ENCODE measurements at regions not wholly inside any gene's neighbourhood (a gene's known extent, or its start where the extent isn't known, plus 50 kb on each side); places are given as distances from the start of the nearest gene placed in this dataset.
A peak's percentile ranks its signal among the peaks of the same experiment; 100 is the strongest.

- Histone ChIP-seq H3K4me3 (no peak overlapping the region), H3K4me1 (ENCODE audit: insufficient read depth) (no peaks in the 10 kb centered on the region), H3K36me3 (no peaks in the 10 kb centered on the region), H3K27ac (no peak overlapping the region), H3K9me3 (no peaks in the 10 kb centered on the region), H3K27me3 (no peaks in the 10 kb centered on the region)
- WGBS, 3 donors, result 62 to 75% (median 64%) methylated on average over 24 to 28 of the region's 28 CpGs
- intact Hi-C loops (cut with DNase I), result no loop called here
- peak in 1 of 5 donors; percentile 27 for DNase-seq
- TF ChIP-seq EP300 (IDR thresholded peaks at IDR 0.05), result no peak
- TF ChIP-seq, protein P1, sequence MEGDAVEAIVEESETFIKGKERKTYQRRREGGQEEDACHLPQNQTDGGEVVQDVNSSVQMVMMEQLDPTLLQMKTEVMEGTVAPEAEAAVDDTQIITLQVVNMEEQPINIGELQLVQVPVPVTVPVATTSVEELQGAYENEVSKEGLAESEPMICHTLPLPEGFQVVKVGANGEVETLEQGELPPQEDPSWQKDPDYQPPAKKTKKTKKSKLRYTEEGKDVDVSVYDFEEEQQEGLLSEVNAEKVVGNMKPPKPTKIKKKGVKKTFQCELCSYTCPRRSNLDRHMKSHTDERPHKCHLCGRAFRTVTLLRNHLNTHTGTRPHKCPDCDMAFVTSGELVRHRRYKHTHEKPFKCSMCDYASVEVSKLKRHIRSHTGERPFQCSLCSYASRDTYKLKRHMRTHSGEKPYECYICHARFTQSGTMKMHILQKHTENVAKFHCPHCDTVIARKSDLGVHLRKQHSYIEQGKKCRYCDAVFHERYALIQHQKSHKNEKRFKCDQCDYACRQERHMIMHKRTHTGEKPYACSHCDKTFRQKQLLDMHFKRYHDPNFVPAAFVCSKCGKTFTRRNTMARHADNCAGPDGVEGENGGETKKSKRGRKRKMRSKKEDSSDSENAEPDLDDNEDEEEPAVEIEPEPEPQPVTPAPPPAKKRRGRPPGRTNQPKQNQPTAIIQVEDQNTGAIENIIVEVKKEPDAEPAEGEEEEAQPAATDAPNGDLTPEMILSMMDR (IDR thresholded peaks at IDR 0.05), result no peak
- TF ChIP-seq POLR2A (IDR thresholded peaks at IDR 0.05), result no peak
These were observed 521.5 kb downstream of the BCOR start for GRCh38 chrX:39576041-39576872.

DNA sequence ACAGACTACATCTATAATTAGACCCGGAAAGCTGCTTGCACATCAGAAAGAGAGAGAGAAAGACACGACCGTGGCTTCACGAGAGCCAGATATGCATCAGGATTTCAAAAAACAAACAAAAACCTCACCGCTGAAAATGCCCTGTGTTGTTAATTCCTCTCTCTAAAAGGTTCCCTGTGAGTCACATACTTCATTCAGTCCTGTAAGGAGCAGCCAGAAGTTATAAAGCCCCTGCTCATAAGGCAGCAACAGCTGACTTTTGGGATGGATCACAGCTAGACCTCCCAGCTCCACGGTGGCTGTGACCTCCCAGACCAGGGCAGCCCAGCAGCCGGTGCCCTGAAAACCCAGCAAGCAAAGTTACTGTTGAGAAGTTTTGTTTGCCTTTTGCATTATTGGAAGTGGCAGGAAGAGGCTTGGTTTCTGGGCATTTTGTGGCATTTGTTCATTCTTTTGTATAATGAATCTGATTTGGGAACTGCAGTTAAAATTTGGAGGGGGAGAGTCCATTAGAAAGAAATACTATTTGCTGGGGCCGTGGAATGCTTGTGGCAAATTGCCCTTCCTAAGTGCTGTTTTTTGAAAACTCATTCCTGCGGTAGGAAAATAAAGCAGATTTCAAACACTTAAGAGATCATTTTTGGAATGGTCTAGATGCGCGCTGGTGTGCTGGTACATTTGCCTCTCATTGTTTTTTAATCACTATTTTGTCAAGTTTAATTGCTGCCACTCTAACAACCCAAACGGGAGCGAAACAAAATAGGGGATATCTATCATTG lies 520.4 kb downstream of the BCOR start:
- DNase-seq, result no peak
- 43 to 53% (median 47%) methylated on average over 13 of the region's 13 CpGs for WGBS, 3 donors
- intact Hi-C loops (cut with DNase I), result no loop called here

DNA sequence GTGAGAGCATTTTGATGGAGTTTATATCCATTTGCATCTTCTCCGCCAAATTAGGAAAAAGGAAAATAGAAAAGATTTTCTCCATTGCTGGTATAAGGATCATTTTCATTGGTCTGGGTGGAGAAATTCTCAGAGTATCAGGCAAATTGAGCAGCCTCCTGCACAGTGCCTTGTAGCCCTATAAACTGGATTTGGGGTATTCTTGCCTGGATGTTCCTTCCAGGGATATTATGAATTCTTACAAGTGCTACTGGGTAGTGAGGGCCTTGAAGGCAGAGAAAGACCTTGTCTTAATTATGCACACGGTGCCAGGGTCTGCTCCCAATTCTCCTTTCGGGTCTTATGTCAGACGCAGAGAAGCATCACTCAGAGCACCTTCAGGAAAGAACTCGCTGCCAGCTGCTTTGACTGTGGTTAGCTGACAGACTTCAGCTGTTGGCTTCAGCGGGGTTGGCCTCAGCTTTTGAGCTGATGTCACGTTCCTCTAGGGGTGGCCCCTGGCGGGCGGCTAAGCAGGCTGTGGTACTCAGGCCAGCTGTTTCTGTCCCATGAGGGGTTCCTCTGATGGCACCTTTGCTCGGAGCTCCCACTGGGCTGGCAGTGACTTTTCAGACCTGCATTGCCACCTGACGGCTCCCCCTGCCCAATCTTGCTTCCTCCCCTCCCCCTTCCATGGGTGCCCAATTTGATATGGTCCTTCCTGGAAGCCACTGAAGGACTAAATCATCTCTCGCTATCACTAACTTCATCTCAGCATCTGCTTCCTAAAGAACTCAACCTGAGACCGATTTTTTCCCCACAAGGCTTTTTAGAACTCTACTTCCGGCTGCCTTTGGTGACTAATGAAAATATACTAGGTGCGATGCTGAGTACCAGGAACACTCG lies 519.5 kb downstream of the BCOR start:
- H3K4me1 ChIP-seq (ENCODE audit: insufficient read depth), result no peaks in the 10 kb centered on the region
- 47 to 58% (median 56%) methylated on average over 16 of the region's 16 CpGs for WGBS, 3 donors
- no peaks in the 10 kb centered on the region for H3K27me3 ChIP-seq

More for the DNA sequence above, 520.4 kb downstream of the BCOR start:
- Histone ChIP-seq H3K4me1 (ENCODE audit: insufficient read depth) (no peaks in the 10 kb centered on the region), H3K27ac (peak overlapping the region in 1 of 2 donors; percentile 38), H3K4me3 (no peak overlapping the region), H3K9me3 (no peaks in the 10 kb centered on the region), H3K27me3 (no peaks in the 10 kb centered on the region), H3K36me3 (no peaks in the 10 kb centered on the region)
- TF ChIP-seq EP300 (IDR thresholded peaks at IDR 0.05) (no peak), POLR2A (IDR thresholded peaks at IDR 0.05) (no peak)
- TF ChIP-seq, protein P1 (IDR thresholded peaks at IDR 0.05), result no peak

More for the DNA sequence above, 519.5 kb downstream of the BCOR start:
- peak in 4 of 5 donors; percentile 37 to 49 (median 40) for DNase-seq
- intact Hi-C loops (cut with DNase I), result no loop called here
- TF ChIP-seq, protein P1 (IDR thresholded peaks at IDR 0.05), result no peak
- TF ChIP-seq POLR2A (IDR thresholded peaks at IDR 0.05) (no peak), EP300 (IDR thresholded peaks at IDR 0.05) (no peak)
- no peak overlapping the region for H3K4me3 ChIP-seq
- H3K36me3 ChIP-seq, result no peaks in the 10 kb centered on the region
- H3K27ac ChIP-seq, result peak overlapping the region in 1 of 2 donors; percentile 38
- no peaks in the 10 kb centered on the region for H3K9me3 ChIP-seq

Data from ovary (tissue), 7 donors.